ENCODE measurements at regions not wholly inside any gene's neighbourhood (a gene's known extent, or its start where the extent isn't known, plus 50 kb on each side); places are given as distances from the start of the nearest gene placed in this dataset.

GRCh38 chr19:32264568-32264967 lies 80.8 kb upstream of the ZNF507 start (continued):
- 0 out of 4 replicates have a peak, but pooled peaks of 1 of the 2 experiments have one; percentile 20 for TF ChIP-seq RAD21 (IDR thresholded peaks at IDR 0.05 in 1 of 2, conservative IDR thresholded peaks at IDR 0.05 in 1 of 2; ENCODE audit: low read depth in 2 of 2, low read length in 2 of 2)
- no peak for TF ChIP-seq SP2 (IDR thresholded peaks at IDR 0.05; ENCODE audit: low read length)
- TF ChIP-seq POLR2AphosphoS5 (IDR thresholded peaks at IDR 0.05; ENCODE audit: low read depth, low read length) = no peak
- TF ChIP-seq SP4 (IDR thresholded peaks at IDR 0.05; ENCODE audit: low read length) = no peak
- TF ChIP-seq ASH2L (IDR thresholded peaks at IDR 0.05; ENCODE audit: low read length) = no peak
